ENCODE measurements at regions not wholly inside any gene's neighbourhood (a gene's known extent, or its start where the extent isn't known, plus 50 kb on each side); places are given as distances from the start of the nearest gene placed in this dataset.
"Not testable (repeated sequence)": the region's sequence is repeated elsewhere in the genome, so short reads cannot be mapped to it uniquely, and the experiment has no call there.

DNA sequence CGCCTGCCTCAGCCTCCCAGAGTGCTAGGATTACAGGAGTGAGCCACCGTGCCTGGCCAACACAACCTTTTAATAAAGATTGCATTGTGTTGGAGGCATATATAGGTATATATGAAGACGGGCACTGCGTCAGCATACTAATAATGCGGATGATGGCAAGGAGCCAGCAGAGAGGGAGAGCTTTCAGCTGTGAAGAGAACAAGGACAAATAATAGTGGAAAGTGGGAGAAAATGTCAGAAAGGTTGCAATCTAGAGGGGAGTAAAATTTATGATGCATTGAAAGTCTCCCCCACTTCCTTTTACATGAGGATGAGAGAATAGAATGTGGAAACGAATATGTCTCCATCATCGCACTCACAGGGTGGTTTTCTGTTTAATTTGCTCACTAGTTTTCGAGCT lies 170.5 kb upstream of the TBL1XR1 start:
- no peak for TF ChIP-seq ZNF274 (IDR thresholded peaks at IDR 0.05; ENCODE audit: low read depth, low read length)
- H3K4me3 ChIP-seq (ENCODE audit: low read length), result no peak overlapping the region

- TF ChIP-seq ZNF274 (IDR thresholded peaks at IDR 0.05; ENCODE audit: low read depth, low read length), result no peak
- no peak overlapping the region for H3K4me3 ChIP-seq (ENCODE audit: low read length)
Observed at GRCh38 chr3:177370246-177370822, 173.1 kb upstream of the TBL1XR1 start.

DNA sequence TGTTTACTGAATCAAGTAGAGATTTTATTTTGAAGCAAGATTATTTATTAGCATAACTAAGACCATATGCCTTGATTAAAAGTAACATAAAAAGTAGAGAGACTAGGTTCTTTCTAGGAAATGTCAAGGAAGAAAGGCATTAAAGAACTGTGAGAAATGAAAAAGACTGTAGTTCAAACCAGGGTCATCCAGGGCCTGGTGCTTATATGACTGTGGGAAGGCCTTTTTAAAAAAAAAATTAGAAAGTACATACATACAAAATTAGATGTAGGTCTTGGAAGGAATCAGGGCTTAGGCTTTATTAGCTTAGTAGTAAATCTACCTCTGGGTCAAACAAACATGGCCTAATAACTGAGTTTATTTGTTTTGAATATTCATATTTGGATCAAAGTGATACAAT lies 173.9 kb upstream of the TBL1XR1 start:
- no peak for TF ChIP-seq ZNF274 (IDR thresholded peaks at IDR 0.05; ENCODE audit: low read depth, low read length)
- no peak overlapping the region for H3K4me3 ChIP-seq (ENCODE audit: low read length)

DNA sequence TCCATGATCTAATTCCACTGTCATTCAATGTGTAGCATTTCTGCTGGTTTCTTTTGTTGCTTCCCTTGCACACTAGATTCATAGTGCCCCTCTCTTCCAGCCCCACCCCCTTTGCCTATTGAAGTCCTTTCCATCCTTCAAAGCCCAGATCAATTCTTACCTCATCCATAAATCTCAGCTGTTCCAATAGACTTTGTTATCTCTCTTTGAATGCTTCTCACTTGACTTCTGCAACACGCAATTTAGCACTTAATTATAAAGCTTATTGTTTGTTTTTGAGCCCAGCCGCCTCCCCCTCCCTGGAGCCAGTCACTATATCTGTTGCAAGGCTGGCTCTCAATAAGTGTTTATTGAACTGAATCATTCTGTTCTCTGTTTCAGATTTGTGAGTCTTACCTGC lies 174.6 kb upstream of the TBL1XR1 start:
- no peak overlapping the region for H3K4me3 ChIP-seq (ENCODE audit: low read length)
- no peak for TF ChIP-seq ZNF274 (IDR thresholded peaks at IDR 0.05; ENCODE audit: low read depth, low read length)

GRCh38 chr3:177374323-177374722 lies 177.0 kb upstream of the TBL1XR1 start:
- TF ChIP-seq ZNF274 (IDR thresholded peaks at IDR 0.05; ENCODE audit: low read depth, low read length), result no peak
- no peak overlapping the region for H3K4me3 ChIP-seq (ENCODE audit: low read length)

DNA sequence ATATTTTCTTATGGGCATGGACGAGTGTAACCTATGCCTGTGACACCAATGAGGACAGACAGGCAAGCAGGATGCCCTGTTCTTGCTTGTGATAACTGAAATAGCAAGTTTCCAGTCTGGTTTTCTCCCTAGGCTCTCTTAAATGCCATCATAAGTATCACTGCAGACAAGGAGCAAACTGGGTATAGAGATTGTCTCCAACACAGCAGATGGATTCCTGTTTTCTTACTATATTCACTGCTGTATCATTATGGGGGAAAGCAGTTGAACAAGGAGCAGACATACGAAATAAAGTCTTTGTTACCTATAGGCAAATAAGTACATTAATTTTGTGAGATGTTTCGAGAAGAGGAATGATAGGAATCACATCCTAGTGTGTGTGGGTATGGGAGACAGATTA lies 178.0 kb upstream of the TBL1XR1 start:
- no peak for TF ChIP-seq ZNF274 (IDR thresholded peaks at IDR 0.05; ENCODE audit: low read depth, low read length)
- H3K4me3 ChIP-seq (ENCODE audit: low read length), result no peak overlapping the region

DNA sequence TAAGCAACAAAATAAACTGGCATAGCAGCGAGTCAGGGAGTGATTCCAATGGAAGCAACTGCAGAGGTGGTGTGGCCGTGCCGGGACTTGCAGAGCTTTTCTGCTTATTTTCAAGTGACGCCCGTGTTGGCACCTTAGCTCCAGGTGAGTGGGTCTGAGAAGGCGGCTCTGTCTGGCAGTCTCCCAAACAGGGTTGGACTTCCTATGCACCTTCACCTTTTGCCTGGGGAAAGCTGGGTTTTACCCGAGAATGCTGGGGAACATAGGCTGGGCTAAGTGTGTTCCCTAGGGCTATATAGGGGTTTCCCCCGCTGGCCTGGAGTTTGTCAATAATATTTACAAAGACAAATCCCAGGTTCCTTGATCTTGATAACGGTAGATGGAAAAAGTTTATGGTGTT lies 179.9 kb upstream of the TBL1XR1 start:
- H3K4me3 ChIP-seq (ENCODE audit: low read length), result no peak overlapping the region
- no peak for TF ChIP-seq ZNF274 (IDR thresholded peaks at IDR 0.05; ENCODE audit: low read depth, low read length)

DNA sequence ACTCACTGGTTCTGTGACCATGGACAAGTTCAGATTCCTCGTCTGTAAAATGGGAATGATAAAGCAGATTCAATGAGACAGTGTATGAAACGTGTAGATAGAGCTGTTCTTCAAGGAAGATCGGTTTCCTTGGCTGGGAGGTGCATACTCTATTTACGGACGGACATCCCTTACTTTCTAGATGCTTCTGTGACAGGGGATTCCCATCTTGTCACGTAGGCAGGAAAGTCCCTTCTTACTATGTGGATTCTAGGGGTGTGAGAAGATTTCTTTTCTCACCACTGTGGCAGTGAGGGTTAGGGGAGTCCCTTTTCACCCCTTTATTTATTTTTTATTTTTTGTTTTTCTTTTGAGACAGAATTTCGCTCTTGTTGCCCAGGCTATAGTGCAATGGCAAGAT lies 180.9 kb upstream of the TBL1XR1 start:
- H3K4me3 ChIP-seq (ENCODE audit: low read length), result no peak overlapping the region
- TF ChIP-seq ZNF274 (IDR thresholded peaks at IDR 0.05; ENCODE audit: low read depth, low read length), result no peak

GRCh38 chr3:177379045-177379444 lies 181.8 kb upstream of the TBL1XR1 start:
- no peak for TF ChIP-seq ZNF274 (IDR thresholded peaks at IDR 0.05; ENCODE audit: low read depth, low read length)

DNA sequence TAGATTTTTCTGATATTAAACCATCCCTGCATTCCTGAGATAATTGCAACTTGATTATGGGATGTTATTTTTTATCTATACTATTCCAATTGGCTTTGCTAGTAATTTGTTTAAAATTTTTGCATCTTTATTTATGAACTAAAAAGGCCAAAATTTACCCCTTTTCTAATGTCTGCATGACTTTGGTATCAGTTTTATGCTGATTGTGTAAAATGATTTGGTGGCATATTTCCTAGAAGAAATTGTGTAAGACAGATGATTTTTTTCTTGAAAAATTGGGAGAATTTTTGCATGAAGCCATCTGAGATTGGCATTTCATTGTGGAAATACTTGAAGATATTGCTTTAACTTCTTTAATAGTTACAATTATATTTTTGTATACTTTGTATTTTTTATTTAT lies 183.8 kb upstream of the TBL1XR1 start:
- no peak for TF ChIP-seq ZNF274 (IDR thresholded peaks at IDR 0.05; ENCODE audit: low read depth, low read length)
- no peak overlapping the region for H3K4me3 ChIP-seq (ENCODE audit: low read length)

More at GRCh38 chr3:177379045-177379444, 181.8 kb upstream of the TBL1XR1 start:
- no peak overlapping the region for H3K4me3 ChIP-seq (ENCODE audit: low read length)

DNA sequence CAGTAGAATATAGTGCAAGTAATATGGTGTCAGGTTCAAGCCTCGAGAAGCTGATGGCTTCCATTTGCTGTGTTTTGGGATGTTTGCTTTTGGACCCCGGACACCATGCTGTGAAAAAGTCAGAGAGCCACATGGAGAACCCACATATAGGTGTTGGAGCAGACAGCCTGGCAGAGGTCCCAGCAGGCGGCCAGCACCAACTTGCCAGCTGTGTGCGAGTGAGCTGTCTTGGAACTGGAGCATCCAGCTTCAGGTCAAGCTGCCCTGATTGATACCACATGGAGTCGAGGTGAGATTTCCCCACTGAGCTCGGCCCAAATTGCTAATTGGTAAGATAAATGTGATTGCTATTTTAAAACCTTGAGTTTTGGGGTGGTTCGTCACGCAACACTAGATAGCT lies 185.7 kb upstream of the TBL1XR1 start:
- TF ChIP-seq ZNF274 (IDR thresholded peaks at IDR 0.05; ENCODE audit: low read depth, low read length), result no peak

GRCh38 chr3:177385186-177385585 lies 187.9 kb upstream of the TBL1XR1 start:
- no peak overlapping the region for H3K4me3 ChIP-seq (ENCODE audit: low read length)
- no peak for TF ChIP-seq ZNF274 (IDR thresholded peaks at IDR 0.05; ENCODE audit: low read depth, low read length)

More for the DNA sequence above, 185.7 kb upstream of the TBL1XR1 start:
- no peak overlapping the region for H3K4me3 ChIP-seq (ENCODE audit: low read length)

DNA sequence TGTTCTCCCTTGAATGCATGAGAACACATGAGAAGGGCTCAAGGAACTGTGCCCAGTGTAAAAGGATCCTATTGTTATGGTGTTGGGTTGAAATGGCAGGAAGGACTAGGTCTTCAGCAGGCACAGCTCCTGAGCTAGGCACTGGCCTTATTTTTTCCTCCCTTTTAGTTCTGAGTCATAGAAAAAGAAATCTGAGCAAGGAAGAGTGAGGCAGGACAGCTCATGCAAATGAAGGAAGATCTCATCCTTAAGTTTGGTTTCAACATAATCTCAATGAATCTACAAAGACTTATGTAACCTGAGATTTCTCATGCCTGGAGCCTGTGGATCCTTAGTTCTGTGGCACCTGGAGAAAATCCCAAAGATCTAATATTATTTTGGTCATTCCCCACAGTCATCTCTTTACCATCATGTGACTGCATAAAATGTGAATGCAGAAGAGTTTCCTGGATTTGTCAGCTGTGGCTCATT lies 188.6 kb upstream of the TBL1XR1 start:
- TF ChIP-seq ZNF274 (IDR thresholded peaks at IDR 0.05; ENCODE audit: low read depth, low read length), result no peak
- no peak overlapping the region for H3K4me3 ChIP-seq (ENCODE audit: low read length)

DNA sequence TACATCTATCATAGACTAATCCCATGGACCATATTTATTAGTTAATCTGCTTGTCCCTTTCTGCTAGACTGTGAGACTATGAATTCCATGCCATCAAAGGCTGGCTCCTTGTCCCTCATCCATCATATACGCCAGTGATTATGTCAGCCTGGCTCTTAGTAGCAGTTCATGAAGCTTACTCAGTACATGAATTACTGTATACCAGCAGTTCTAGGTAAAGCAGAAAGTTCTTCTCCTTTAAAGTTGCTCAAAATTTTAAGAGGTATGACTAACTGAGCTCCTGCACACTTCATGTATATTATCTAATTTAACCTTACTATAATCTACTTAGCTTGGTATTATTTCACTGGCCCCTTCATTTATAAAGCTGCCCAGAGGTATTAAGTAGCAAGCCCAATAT lies 190.9 kb upstream of the TBL1XR1 start:
- no peak for TF ChIP-seq ZNF274 (IDR thresholded peaks at IDR 0.05; ENCODE audit: low read depth, low read length)
- no peak overlapping the region for H3K4me3 ChIP-seq (ENCODE audit: low read length)

GRCh38 chr3:177394231-177395024 lies 197.1 kb upstream of the TBL1XR1 start:
- H3K4me3 ChIP-seq (ENCODE audit: low read length), result not testable (repeated sequence)

Measured in GM08714 (cell line).